Osteocyte (in vitro differentiated cells): ENCODE measurements at regions not wholly inside any gene's neighbourhood (a gene's known extent, or its start where the extent isn't known, plus 50 kb on each side); places are given as distances from the start of the nearest gene placed in this dataset.

Experiments used
- DNase-seq: peaks from one replicate; pipeline ENCODE4 v3.0.0; 2021; ENCODE audit warnings: mixed read lengths; ENCODE audit not compliant: unreplicated experiment; ENCODE audit errors: extremely low spot score
- H3K27ac Mint-ChIP-seq: one replicate; pipeline ENCODE4 v1.8.0; 2021; ENCODE audit warnings: mild to moderate bottlenecking, mixed read lengths; ENCODE audit not compliant: unreplicated experiment
- H3K27me3 Mint-ChIP-seq: one replicate; pipeline ENCODE4 v1.8.0; 2021; ENCODE audit warnings: mixed read lengths; ENCODE audit not compliant: unreplicated experiment
- H3K36me3 Mint-ChIP-seq: one replicate; pipeline ENCODE4 v1.8.0; 2021; ENCODE audit warnings: mixed read lengths; ENCODE audit not compliant: unreplicated experiment
- H3K4me1 Mint-ChIP-seq: one replicate; pipeline ENCODE4 v1.8.0; 2021; ENCODE audit warnings: mixed read lengths; ENCODE audit not compliant: unreplicated experiment
- H3K4me3 Mint-ChIP-seq: one replicate; pipeline ENCODE4 v1.8.0; 2021; ENCODE audit warnings: mild to moderate bottlenecking, moderate library complexity, mixed read lengths; ENCODE audit not compliant: unreplicated experiment
- H3K9me3 Mint-ChIP-seq: one replicate; pipeline ENCODE4 v1.8.0; 2021; ENCODE audit warnings: mixed read lengths; ENCODE audit not compliant: unreplicated experiment
- TF ChIP-seq, protein P1 (sequence below): fragments of 200-600 bp; sonication (generic); IDR thresholded peaks from 2 replicates; pipeline ENCODE4 v1.5.0; 2021; ENCODE audit warnings: antibody characterized with exemption, mild to moderate bottlenecking, moderate library complexity

DNA sequence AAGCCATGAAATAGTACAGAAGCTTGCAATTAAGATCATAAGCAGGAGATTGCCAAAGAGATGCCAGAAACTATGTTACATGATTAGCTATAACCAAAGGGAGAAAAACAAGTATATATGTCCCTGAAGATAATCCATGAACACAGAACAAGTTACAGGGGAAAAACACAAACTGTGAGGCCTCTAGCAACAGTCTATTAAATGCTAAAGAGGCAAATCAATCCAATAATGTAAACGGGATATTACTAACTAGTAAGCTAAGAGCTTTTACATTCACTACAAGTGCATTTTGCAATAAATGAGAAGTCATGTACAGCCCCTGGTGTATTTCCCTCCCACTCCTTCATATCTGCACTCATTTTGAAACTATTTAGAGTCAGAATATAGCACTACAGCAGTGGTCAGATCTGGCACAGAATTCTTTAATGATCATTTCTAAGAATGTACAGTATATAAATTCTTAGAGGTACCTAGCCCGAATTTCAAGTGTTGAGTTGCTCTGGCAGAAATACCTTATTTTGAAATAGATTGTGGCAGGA, 449.8 kb upstream of the SMIM31 start:
- no peak for DNase-seq
- Mint-ChIP-seq H3K4me3 (no peak overlapping the region), H3K27me3 (no peaks in the 10 kb centered on the region), H3K4me1 (no peaks in the 10 kb centered on the region), H3K27ac (no peak overlapping the region), H3K9me3 (no peaks in the 10 kb centered on the region), H3K36me3 (peaks cover 2% of the 10 kb centered on the region)
- TF ChIP-seq, protein P1, sequence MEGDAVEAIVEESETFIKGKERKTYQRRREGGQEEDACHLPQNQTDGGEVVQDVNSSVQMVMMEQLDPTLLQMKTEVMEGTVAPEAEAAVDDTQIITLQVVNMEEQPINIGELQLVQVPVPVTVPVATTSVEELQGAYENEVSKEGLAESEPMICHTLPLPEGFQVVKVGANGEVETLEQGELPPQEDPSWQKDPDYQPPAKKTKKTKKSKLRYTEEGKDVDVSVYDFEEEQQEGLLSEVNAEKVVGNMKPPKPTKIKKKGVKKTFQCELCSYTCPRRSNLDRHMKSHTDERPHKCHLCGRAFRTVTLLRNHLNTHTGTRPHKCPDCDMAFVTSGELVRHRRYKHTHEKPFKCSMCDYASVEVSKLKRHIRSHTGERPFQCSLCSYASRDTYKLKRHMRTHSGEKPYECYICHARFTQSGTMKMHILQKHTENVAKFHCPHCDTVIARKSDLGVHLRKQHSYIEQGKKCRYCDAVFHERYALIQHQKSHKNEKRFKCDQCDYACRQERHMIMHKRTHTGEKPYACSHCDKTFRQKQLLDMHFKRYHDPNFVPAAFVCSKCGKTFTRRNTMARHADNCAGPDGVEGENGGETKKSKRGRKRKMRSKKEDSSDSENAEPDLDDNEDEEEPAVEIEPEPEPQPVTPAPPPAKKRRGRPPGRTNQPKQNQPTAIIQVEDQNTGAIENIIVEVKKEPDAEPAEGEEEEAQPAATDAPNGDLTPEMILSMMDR, result no peak

DNA sequence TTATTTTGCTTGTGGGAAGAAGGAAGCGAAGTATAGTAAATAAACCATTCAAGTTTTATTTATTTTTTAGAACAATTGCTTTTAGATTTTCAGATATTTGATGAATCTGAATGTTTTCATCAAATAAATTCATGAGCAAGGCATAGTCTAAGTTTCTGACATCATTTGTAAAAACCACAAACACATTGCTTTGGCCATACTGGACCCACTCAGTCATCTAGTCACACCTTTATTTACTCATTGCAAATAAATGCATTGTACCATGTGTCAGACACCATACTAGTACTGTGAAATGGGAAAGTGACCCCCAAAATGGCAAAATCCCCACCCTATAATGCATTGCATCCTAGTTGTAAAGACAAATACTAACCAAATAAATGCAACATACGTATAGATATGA, 449.1 kb upstream of the SMIM31 start:
- TF ChIP-seq, protein P1, result no peak
- no peak overlapping the region for H3K27ac Mint-ChIP-seq
- H3K36me3 Mint-ChIP-seq, result peaks cover 2% of the 10 kb centered on the region
- H3K4me1 Mint-ChIP-seq, result no peaks in the 10 kb centered on the region
- no peak overlapping the region for H3K4me3 Mint-ChIP-seq
- DNase-seq, result no peak
- no peaks in the 10 kb centered on the region for H3K9me3 Mint-ChIP-seq
- no peaks in the 10 kb centered on the region for H3K27me3 Mint-ChIP-seq

DNA sequence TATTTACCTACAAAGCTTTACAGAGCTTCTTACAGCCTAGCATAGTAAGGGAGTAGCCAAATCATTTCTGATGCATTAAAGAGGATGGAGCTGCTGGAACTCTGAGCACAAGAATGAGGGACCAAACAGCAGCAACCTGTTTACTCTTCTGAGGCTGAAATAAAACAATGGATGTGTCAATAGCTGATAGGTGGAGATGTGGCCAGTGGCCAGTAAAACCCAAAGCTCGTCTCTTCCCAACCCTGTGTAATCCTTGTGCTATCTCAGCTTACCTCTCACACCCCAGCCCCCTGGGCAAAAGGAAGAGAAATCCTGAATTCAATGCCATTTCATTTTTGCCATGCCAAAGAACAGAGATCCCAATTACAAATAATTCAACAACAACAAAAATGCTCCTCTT, 446.7 kb upstream of the SMIM31 start:
- DNase-seq, result no peak
- Mint-ChIP-seq H3K4me1 (no peaks in the 10 kb centered on the region), H3K36me3 (peaks cover 2% of the 10 kb centered on the region), H3K27ac (no peak overlapping the region), H3K4me3 (no peak overlapping the region), H3K9me3 (no peaks in the 10 kb centered on the region), H3K27me3 (no peaks in the 10 kb centered on the region)
- TF ChIP-seq, protein P1, result no peak

DNA sequence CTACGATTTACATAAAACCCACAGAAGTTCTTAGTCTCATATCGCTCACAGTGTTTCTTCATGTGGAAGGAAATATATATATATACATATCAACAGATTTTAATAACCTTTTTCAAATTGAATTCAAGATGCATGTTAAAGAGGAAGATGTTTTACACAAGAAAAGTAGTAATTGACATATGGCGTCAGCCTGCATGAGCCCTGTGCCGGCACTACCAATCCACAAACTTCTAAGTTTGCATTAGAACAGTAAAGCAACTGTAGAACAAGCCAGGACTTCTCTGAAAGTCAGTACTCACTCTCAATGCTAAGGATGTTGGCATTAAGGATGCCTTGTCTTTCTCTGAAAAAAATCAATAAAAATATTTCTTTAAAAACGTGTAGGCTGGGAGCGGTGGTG, 441.3 kb upstream of the SMIM31 start:
- H3K27me3 Mint-ChIP-seq, result no peaks in the 10 kb centered on the region
- H3K9me3 Mint-ChIP-seq, result no peaks in the 10 kb centered on the region
- no peak for DNase-seq
- no peaks in the 10 kb centered on the region for H3K36me3 Mint-ChIP-seq
- H3K4me1 Mint-ChIP-seq, result no peaks in the 10 kb centered on the region
- TF ChIP-seq, protein P1, result no peak
- no peak overlapping the region for H3K27ac Mint-ChIP-seq
- H3K4me3 Mint-ChIP-seq, result no peak overlapping the region

DNA sequence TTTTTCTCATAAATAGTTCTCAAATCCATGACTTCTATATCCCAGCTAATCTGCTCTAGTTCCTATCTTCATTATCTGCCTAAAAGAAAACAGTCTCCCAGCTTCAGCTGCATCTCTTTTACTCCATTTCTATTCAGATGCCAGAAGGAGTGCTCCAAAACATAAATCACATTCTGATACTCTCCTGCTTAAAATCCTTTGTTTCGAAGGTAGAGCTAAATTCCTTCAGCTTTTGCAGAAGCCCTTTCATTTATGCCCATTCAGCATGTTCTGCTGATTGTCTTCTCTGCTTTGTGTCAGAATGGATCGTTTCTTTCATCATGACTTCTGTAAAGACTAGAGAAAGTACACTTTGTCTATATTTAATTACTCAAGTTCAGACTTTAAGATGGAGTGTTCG, 440.1 kb upstream of the SMIM31 start:
- TF ChIP-seq, protein P1, result no peak
- no peaks in the 10 kb centered on the region for H3K9me3 Mint-ChIP-seq
- no peak for DNase-seq
- H3K4me3 Mint-ChIP-seq, result no peak overlapping the region
- no peaks in the 10 kb centered on the region for H3K27me3 Mint-ChIP-seq
- no peak overlapping the region for H3K27ac Mint-ChIP-seq
- H3K4me1 Mint-ChIP-seq, result no peaks in the 10 kb centered on the region
- H3K36me3 Mint-ChIP-seq, result no peaks in the 10 kb centered on the region
